GM19239 (cell line): ENCODE measurements at regions not wholly inside any gene's neighbourhood (a gene's known extent, or its start where the extent isn't known, plus 50 kb on each side); places are given as distances from the start of the nearest gene placed in this dataset.

ENCODE experiments used
- DNase-seq: peaks from one replicate; pipeline ENCODE4 v3.0.0; 2011; ENCODE audit warnings: low spot score; ENCODE audit not compliant: insufficient read length
- FAIRE-seq: peaks from 2 replicates; lab custom pipeline; 2011; peaks lifted over from hg19 to GRCh38; lab: Jason Lieb, UNC

GRCh38 chr10:52871191-52871843 lies 98.7 kb upstream of the MBL2 start:
- DNase-seq: no peak
- no peak for FAIRE-seq

GRCh38 chr10:52870562-52870961 lies 98.0 kb upstream of the MBL2 start:
- FAIRE-seq (no peak), DNase-seq (no peak)

- no peak for FAIRE-seq
- no peak for DNase-seq
Measured at GRCh38 chr10:52869864-52870263, 97.3 kb upstream of the MBL2 start.

DNA sequence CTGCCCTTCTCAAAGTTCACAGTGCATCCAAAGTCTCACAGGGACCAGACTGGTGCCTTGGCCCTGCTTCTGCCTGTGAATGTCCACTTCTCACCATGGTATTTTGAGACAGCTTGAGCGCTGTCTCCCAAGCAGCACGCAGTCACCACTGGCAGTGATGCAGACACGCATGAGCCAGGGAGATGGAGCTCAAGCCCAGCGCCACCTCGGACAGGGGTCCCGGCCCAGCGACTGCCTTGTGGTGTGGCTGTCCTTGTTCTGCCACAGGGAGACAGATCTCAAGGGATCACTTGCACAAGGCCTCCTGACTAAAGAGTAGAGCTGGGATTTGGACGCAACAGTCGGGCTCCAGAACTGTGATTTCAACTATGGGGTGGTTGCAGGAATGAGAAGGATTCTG lies 92.6 kb upstream of the MBL2 start:
- no peak for FAIRE-seq
- no peak for DNase-seq

GRCh38 chr10:52864201-52865106 lies 91.9 kb upstream of the MBL2 start:
- DNase-seq (no peak), FAIRE-seq (no peak)

GRCh38 chr10:52858722-52859121 lies 86.1 kb upstream of the MBL2 start:
- no peak for FAIRE-seq

DNA sequence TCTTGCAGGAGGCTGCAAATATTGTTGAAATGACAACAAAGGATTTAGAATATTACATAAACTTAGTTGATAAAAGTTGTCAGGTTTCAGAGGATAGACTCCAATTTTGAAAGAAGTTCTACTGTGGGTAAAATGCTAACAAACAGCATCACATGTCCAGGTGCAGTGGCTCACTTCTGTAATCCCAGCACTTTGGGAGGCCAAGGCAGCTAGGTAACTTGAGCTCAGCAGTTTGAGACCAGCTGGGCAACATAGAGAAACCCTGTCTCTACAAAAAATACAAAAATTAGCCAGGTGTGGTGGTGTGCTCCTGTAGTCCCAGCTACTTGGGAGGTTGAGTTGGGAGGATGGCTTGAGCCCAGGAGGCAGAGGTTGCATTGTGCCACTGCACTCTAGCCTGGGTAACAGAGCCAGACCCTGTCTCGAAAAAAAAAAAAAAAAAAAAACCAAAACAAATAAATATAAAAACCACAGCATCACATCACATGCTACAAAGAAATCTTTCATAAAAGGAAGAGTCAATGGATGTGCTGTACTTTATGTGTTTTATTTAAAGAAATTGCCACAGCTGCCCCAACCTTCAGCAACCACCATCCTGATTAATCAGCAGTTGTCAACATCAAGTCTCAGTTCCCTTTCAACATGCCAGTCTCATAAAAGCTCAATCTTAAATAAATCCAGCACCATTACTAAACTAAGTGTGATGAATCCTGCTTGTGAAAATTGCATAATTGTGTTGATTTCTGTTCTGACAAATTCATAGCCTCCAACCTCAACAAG lies 83.2 kb upstream of the MBL2 start:
- DNase-seq: no peak
- no peak for FAIRE-seq

More at GRCh38 chr10:52858722-52859121, 86.1 kb upstream of the MBL2 start:
- DNase-seq: no peak

DNA sequence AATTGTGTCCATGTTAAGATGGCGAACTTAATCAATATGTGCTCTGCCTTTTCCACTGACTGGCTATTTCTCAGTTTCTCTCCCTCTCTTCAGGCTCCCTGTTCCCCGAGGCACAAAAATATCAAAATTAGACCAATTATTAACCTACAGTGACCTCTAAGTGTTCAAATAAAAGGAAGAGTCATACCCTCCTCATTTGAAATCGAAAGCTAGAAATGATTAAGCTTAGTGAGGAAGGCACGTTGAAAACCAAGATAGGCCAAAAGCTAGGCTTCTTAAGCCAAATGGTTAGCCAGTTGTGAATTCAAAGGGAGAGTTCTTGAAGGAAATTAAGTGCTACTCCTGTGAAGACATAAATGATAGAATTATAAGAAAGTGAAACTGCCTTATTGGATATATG lies 81.1 kb upstream of the MBL2 start:
- FAIRE-seq: no peak
- DNase-seq: no peak

- DNase-seq: no peak
- no peak for FAIRE-seq
Measured at GRCh38 chr10:52836816-52837215, 64.2 kb upstream of the MBL2 start.
